DND-41 (cell line): ENCODE measurements at regions not wholly inside any gene's neighbourhood (a gene's known extent, or its start where the extent isn't known, plus 50 kb on each side); places are given as distances from the start of the nearest gene placed in this dataset.

Experiments
- ATAC-seq: fragments of 200-7000 bp; cut with Tn5 transposase; 3 replicates; pipeline ENCODE4 v1.9.1; 2021; ENCODE audit warnings: low read depth; ENCODE audit not compliant: insufficient read depth
- DNase-seq: peaks from one replicate; pipeline ENCODE4 v3.0.0-alpha.2; 2020
- H2AFZ ChIP-seq: 2 replicates; pipeline ENCODE4 v1.6.0; 2012; ENCODE audit warnings: low read depth, low read length
- H3K27ac ChIP-seq: 2 replicates; pipeline ENCODE4 v1.5.1; 2012; ENCODE audit warnings: low read length, inconsistent platforms
- H3K27me3 ChIP-seq: fragments of 200-600 bp; sonication (generic); 2 replicates; pipeline ENCODE4 v1.6.0; 2012; ENCODE audit warnings: low read length, mild to moderate bottlenecking, inconsistent platforms; ENCODE audit not compliant: insufficient read depth, poor library complexity
- H3K36me3 ChIP-seq: 2 replicates; pipeline ENCODE4 v1.5.1; 2012; ENCODE audit warnings: low read length, inconsistent platforms; ENCODE audit not compliant: insufficient read depth
- H3K4me1 ChIP-seq: 2 replicates; pipeline ENCODE4 v1.5.1; 2012; ENCODE audit warnings: mild to moderate bottlenecking, low read length; ENCODE audit not compliant: insufficient read depth
- H3K4me2 ChIP-seq: 2 replicates; pipeline ENCODE4 v1.6.0; 2012; ENCODE audit warnings: mild to moderate bottlenecking, moderate library complexity, low read length, inconsistent platforms; ENCODE audit not compliant: insufficient read depth
- H3K4me3 ChIP-seq, 2 experiments: fragments of 200-600 bp in 1 of 2; shearing (Covaris generic) in 1 of 2; 2 replicates each; pipeline ENCODE4 v1.5.1; 2012 to 2016; ENCODE audit warnings: inconsistent platforms in 2 of 2, low read length in 2 of 2, mild to moderate bottlenecking in 2 of 2, low read depth in 1 of 2, moderate library complexity in 1 of 2
- H3K79me2 ChIP-seq: 2 replicates; pipeline ENCODE4 v1.6.0; 2012; ENCODE audit warnings: low read length, inconsistent platforms; ENCODE audit not compliant: insufficient read depth
- H3K9ac ChIP-seq: 2 replicates; pipeline ENCODE4 v1.6.0; 2012; ENCODE audit warnings: low read depth, mild to moderate bottlenecking, inconsistent platforms, low read length, moderate library complexity
- H3K9me3 ChIP-seq: 2 replicates; pipeline ENCODE4 v1.5.1; 2012; ENCODE audit warnings: low read length, moderate library complexity, mild to moderate bottlenecking, inconsistent platforms; ENCODE audit not compliant: insufficient read depth, severe bottlenecking
- H4K20me1 ChIP-seq: 2 replicates; pipeline ENCODE4 v1.6.0; 2012; ENCODE audit warnings: low read length; ENCODE audit not compliant: insufficient read depth
- CTCF ChIP-seq: IDR thresholded peaks from 2 replicates; pipeline ENCODE4 v1.5.1; 2012; ENCODE audit warnings: borderline replicate concordance, low read length, moderate library complexity, mild to moderate bottlenecking; ENCODE audit not compliant: poor library complexity, severe bottlenecking; ENCODE audit errors: extremely low read depth
- EZH2 ChIP-seq: IDR thresholded peaks from 3 replicates; pipeline ENCODE4 v1.6.1; 2012; ENCODE audit warnings: borderline replicate concordance, low read depth, mild to moderate bottlenecking, moderate library complexity, low read length, inconsistent platforms; ENCODE audit not compliant: severe bottlenecking

DNA sequence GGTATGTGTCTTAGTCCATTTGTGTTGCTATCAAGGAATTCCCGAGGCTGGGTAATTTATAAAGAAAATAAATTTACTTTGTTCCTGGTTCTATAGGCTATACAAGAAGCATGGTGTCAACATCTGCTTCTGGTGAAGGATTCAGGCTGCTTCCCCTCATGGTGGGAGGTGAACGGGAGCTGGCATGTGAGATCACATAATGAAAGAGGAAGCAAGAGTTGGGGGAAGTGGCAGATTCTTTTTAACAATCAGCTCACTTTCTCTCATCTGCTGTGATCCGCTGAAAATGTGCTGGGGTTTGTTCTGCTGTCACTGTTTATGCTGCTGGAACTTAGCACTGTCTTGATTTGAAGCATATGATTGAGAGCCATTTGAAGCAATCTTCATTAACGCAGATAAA is 730.0 kb upstream of the SORCS1 start:
- H3K27ac ChIP-seq: no peak overlapping the region
- DNase-seq (no peak), ATAC-seq (no peak)
- no peak overlapping the region for H3K4me3 ChIP-seq
- no peak for TF ChIP-seq CTCF
- H3K27me3 ChIP-seq: no peaks in the 10 kb centered on the region
- H2AFZ ChIP-seq: no peak overlapping the region
- no peaks in the 10 kb centered on the region for H4K20me1 ChIP-seq
- H3K4me2 ChIP-seq: no peak overlapping the region
- no peaks in the 10 kb centered on the region for H3K79me2 ChIP-seq
- no peaks in the 10 kb centered on the region for H3K9me3 ChIP-seq
- no peaks in the 10 kb centered on the region for H3K4me1 ChIP-seq
- no peaks in the 10 kb centered on the region for H3K36me3 ChIP-seq
- no peak overlapping the region for H3K9ac ChIP-seq

GRCh38 chr10:107889105-107889504 is 724.6 kb upstream of the SORCS1 start:
- H3K4me3 ChIP-seq: no peak overlapping the region
- H3K36me3 ChIP-seq: no peaks in the 10 kb centered on the region
- no peak overlapping the region for H3K9ac ChIP-seq
- H3K79me2 ChIP-seq: no peaks in the 10 kb centered on the region
- no peak overlapping the region for H3K4me2 ChIP-seq
- ATAC-seq (no peak), DNase-seq (no peak)
- TF ChIP-seq EZH2 (no peak), CTCF (no peak)
- H3K4me1 ChIP-seq: no peaks in the 10 kb centered on the region
- H3K27ac ChIP-seq: no peak overlapping the region
- no peaks in the 10 kb centered on the region for H3K27me3 ChIP-seq
- peaks cover 2% of the 10 kb centered on the region for H3K9me3 ChIP-seq
- no peak overlapping the region for H2AFZ ChIP-seq
- no peaks in the 10 kb centered on the region for H4K20me1 ChIP-seq

GRCh38 chr10:107880185-107880584 is 715.7 kb upstream of the SORCS1 start:
- DNase-seq: no peak
- no peaks in the 10 kb centered on the region for H4K20me1 ChIP-seq
- H2AFZ ChIP-seq: no peak overlapping the region
- TF ChIP-seq EZH2 (no peak), CTCF (no peak)
- H3K9ac ChIP-seq: no peak overlapping the region
- H3K27ac ChIP-seq: no peak overlapping the region
- no peaks in the 10 kb centered on the region for H3K27me3 ChIP-seq
- no peaks in the 10 kb centered on the region for H3K4me1 ChIP-seq
- no peaks in the 10 kb centered on the region for H3K36me3 ChIP-seq
- H3K4me3 ChIP-seq: no peak overlapping the region
- H3K4me2 ChIP-seq: no peak overlapping the region
- ATAC-seq: no peak
- H3K79me2 ChIP-seq: no peaks in the 10 kb centered on the region
- peaks cover 7% of the 10 kb centered on the region for H3K9me3 ChIP-seq

DNA sequence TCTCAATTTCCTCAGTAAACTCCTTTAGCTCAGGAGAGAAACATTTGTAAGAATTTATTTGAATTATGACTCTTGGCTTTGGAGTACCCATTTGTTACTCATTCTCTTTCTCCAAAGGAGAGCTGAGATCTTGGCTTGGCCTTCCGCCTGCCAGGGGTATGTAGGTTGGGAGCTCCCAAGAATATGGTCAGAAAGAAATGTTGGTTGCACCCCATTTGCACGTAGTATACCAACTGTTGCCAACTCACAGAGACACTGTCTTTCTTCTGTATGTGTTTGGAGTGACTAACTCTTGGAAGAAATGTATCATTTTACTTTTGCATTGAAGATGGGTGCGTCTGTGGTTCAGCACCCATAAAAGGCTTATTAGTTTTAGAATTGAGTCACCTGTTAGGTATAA is 708.5 kb upstream of the SORCS1 start:
- no peak for TF ChIP-seq EZH2
- TF ChIP-seq CTCF: no peak
- DNase-seq (no peak), ATAC-seq (no peak)
- no peak overlapping the region for H3K27ac ChIP-seq
- H3K9me3 ChIP-seq: no peaks in the 10 kb centered on the region
- H3K79me2 ChIP-seq: no peaks in the 10 kb centered on the region
- H3K36me3 ChIP-seq: no peaks in the 10 kb centered on the region
- no peak overlapping the region for H3K4me3 ChIP-seq
- H3K9ac ChIP-seq: no peak overlapping the region
- no peak overlapping the region for H2AFZ ChIP-seq
- no peaks in the 10 kb centered on the region for H4K20me1 ChIP-seq
- no peaks in the 10 kb centered on the region for H3K27me3 ChIP-seq
- no peaks in the 10 kb centered on the region for H3K4me1 ChIP-seq
- no peak overlapping the region for H3K4me2 ChIP-seq
